Panc1 (cell line): ENCODE measurements at regions not wholly inside any gene's neighbourhood (a gene's known extent, or its start where the extent isn't known, plus 50 kb on each side); places are given as distances from the start of the nearest gene placed in this dataset.

Source experiments
- ATAC-seq: fragments of 200-7000 bp; cut with Tn5 transposase; 2 replicates; pipeline ENCODE4 v1.9.1; 2020; ENCODE audit warnings: mild to moderate bottlenecking, moderate library complexity
- BruUV-seq: library from RNA; stranded (reverse); fragments of 400-500 nt; replicated peaks from 2 replicates; lab custom pipeline; 2021; lab: Mats Ljungman, UMichigan
- CTCF ChIA-PET: fragments of 300-600 bp; sonication (Branson Sonifier 250); formaldehyde crosslinking; loops from one replicate; lab custom pipeline; 2022; ENCODE audit warnings: antibody characterized with exemption; lab: Charles Lee
- POLR2A ChIA-PET: fragments of 300-600 bp; sonication (Branson Sonifier 250); formaldehyde crosslinking; loops from one replicate; lab custom pipeline; 2022; ENCODE audit warnings: antibody characterized with exemption; lab: Charles Lee
- DNase-seq: peaks from one replicate; pipeline ENCODE4 v3.0.0-alpha.2; 2010; ENCODE audit warnings: low read depth, low spot score
- H3K27ac ChIP-seq: 2 replicates; pipeline ENCODE4 v1.5.1; 2011; ENCODE audit warnings: mild to moderate bottlenecking, low read length, inconsistent platforms
- H3K27me3 ChIP-seq: fragments of 200-500 bp; sonication (Bioruptor generic); 2 replicates; pipeline ENCODE4 v1.6.0; 2014; ENCODE audit warnings: low read length, inconsistent platforms; ENCODE audit not compliant: control insufficient read depth, insufficient read depth
- H3K36me3 ChIP-seq: fragments of 200-500 bp; sonication (Bioruptor generic); 2 replicates; pipeline ENCODE4 v1.5.1; 2014; ENCODE audit warnings: inconsistent platforms, mild to moderate bottlenecking, low read length, moderate library complexity; ENCODE audit not compliant: control insufficient read depth, insufficient read depth
- H3K4me1 ChIP-seq: 2 replicates; pipeline ENCODE4 v1.5.1; 2011; ENCODE audit warnings: inconsistent platforms, mild to moderate bottlenecking, low read length, moderate library complexity; ENCODE audit not compliant: control insufficient read depth, insufficient read depth
- H3K4me3 ChIP-seq, 2 experiments: 2 replicates each; pipeline ENCODE4 v1.5.1; 2011 to 2012; ENCODE audit warnings: low read depth in 2 of 2, low read length in 2 of 2, mild to moderate bottlenecking in 2 of 2, inconsistent platforms in 1 of 2, moderate library complexity in 1 of 2
- H3K9me3 ChIP-seq: fragments of 200-500 bp; sonication (Bioruptor generic); 2 replicates; pipeline ENCODE4 v1.5.1; 2014; ENCODE audit warnings: low read depth, mild to moderate bottlenecking, inconsistent platforms, low read length, moderate library complexity; ENCODE audit not compliant: control insufficient read depth, insufficient read depth
- CTCF ChIP-seq: fragments of 450-650 bp; IDR thresholded peaks from 2 replicates; pipeline ENCODE4 v1.5.1; 2017; ENCODE audit warnings: mild to moderate bottlenecking
- POLR2AphosphoS5 ChIP-seq: IDR thresholded peaks from 2 replicates; pipeline ENCODE4 v1.6.1; 2012; ENCODE audit warnings: mild to moderate bottlenecking, low read depth, low read length, moderate library complexity
- REST ChIP-seq, 2 experiments: IDR thresholded peaks; 2 replicates each; pipeline ENCODE4 v1.6.1; 2011 to 2012; ENCODE audit warnings: low read depth in 2 of 2, control low read depth in 1 of 2, low read length in 1 of 2, mild to moderate bottlenecking in 1 of 2, moderate library complexity in 1 of 2; ENCODE audit not compliant: insufficient read depth in 1 of 2
- SIN3A ChIP-seq: IDR thresholded peaks from 2 replicates; pipeline ENCODE4 v1.6.1; 2012; ENCODE audit warnings: low read depth, mild to moderate bottlenecking, low read length, moderate library complexity, borderline replicate concordance; ENCODE audit not compliant: insufficient read depth
- TCF7L2 ChIP-seq: IDR thresholded peaks from 2 replicates; pipeline ENCODE4 v1.6.1; 2011; ENCODE audit warnings: mild to moderate bottlenecking, low read depth, low read length, inconsistent platforms
- in situ Hi-C: cut with HindIII; loops from 2 replicates; pipeline ENCODE4 v1.10.0; 2016; ENCODE audit warnings: low sequenced_read_pairs, low pct_unique_long_range_greater_than_20kb
- intact Hi-C: fragments of 100-400 bp; cut with micrococcal nuclease; formaldehyde crosslinking; loops from one replicate; pipeline ENCODE4 v1.10.0; 2022; ENCODE audit not compliant: unreplicated experiment

GRCh38 chr3:117531078-117531767, 821.6 kb downstream of the TUSC7 start:
- Histone ChIP-seq H3K4me3 (no peak overlapping the region), H3K27me3 (no peaks in the 10 kb centered on the region), H3K9me3 (no peaks in the 10 kb centered on the region), H3K36me3 (no peaks in the 10 kb centered on the region), H3K27ac (no peak overlapping the region), H3K4me1 (no peaks in the 10 kb centered on the region)
- in situ Hi-C loops = no loop called here
- DNase-seq (no peak), ATAC-seq (no peak)
- TF ChIP-seq POLR2AphosphoS5 = no peak
- TF ChIP-seq SIN3A = no peak
- TF ChIP-seq REST (IDR thresholded peaks at IDR 0.05; ENCODE audit: insufficient read depth in 1 of 2, low read depth in 2 of 2, low read length in 1 of 2) = no peak
- TF ChIP-seq TCF7L2 = no peak
- TF ChIP-seq CTCF = no peak
- BruUV-seq = no TSS peak
- ChIA-PET POLR2A (no interaction called here), CTCF (no interaction called here)
- intact Hi-C loops = no loop called here

- ATAC-seq = no peak
- Histone ChIP-seq H3K4me1 (no peaks in the 10 kb centered on the region), H3K4me3 (no peak overlapping the region), H3K36me3 (no peaks in the 10 kb centered on the region), H3K27ac (no peak overlapping the region), H3K9me3 (no peaks in the 10 kb centered on the region), H3K27me3 (no peaks in the 10 kb centered on the region)
- no TSS peak for BruUV-seq
- ChIA-PET POLR2A (no interaction called here), CTCF (interaction anchor here (0.6 kb wide), 1 partner anchor 861 kb away, joined by 11 read pairs; no protein-coding TSS in a partner anchor)
- TF ChIP-seq SIN3A (no peak), POLR2AphosphoS5 (no peak), REST (IDR thresholded peaks at IDR 0.05; ENCODE audit: insufficient read depth in 1 of 2, low read depth in 2 of 2, low read length in 1 of 2) (no peak), CTCF (no peak), TCF7L2 (no peak)
- in situ Hi-C loops = no loop called here
- intact Hi-C loops = no loop called here
- no peak for DNase-seq
Measured at GRCh38 chr3:117532268-117532667, 822.7 kb downstream of the TUSC7 start.
